Limb (tissue), 2 donors: ENCODE measurements at regions not wholly inside any gene's neighbourhood (a gene's known extent, or its start where the extent isn't known, plus 50 kb on each side); places are given as distances from the start of the nearest gene placed in this dataset.

Source experiments
- DNase-seq, 2 donors: peaks; one replicate each; pipeline ENCODE4 v3.0.0-alpha.2; 2016; ENCODE audit errors: extremely low spot score in 2 of 2

GRCh38 chr12:94026596-94026995 lies 121.8 kb upstream of the PLXNC1 start:
- DNase-seq = peak in 1 of 2 donors; percentile 30

DNA sequence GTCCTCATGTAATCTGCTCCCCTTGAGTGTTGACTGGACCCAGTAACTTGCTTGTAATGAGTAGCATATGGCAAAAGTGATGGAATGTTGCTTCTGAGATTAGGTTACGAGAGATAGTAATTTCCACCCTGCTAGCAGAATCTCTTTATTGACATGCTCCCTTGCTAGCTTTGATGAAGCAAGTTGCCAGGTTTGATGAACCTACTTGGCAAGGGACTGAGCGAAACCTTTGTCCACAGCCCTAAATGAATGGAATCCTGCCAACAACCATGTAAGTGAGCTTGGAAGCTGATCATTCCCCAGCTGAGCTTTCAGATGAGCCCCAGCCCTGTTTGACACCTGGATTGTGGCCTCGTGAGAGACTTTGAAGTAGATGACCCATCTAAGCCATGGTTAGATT lies 120.8 kb upstream of the PLXNC1 start:
- no peak for DNase-seq

DNA sequence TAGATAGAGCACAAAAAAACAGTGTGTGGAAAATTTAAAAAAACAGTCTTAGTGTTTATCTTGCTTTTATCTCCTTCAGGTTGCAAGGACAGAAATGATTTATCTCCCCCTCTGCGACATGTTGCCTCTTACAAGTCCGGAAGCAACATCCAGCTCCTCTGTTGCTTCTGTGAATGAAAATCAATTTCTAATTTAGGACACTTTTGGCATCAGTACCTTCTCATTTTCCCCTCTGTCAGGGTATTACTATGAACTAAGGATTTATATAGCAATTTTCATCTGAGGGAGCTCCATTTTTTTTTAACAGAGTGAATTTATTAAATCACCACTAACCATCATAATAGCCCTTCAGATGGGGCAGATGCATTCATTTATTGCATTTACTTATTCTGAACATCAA lies 116.6 kb upstream of the PLXNC1 start:
- no peak for DNase-seq

DNA sequence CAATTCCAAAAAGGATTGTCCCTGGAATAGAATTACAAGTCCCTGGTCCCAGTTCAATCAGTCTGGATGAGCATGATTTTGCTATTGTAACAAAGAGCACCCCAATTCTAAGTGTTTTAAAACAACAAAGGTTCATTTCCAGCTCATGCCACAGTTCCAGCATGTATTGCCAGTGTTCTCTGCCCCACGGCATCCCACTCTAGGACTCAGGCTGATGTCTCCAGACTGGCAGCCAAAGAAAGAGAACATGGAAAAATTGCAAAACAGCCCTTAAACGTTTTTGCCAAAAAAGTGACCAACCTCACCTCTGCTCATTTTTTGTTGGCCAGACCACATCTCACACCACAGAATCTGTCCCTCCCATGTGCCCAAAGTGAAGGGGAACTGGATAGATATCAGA lies 116.0 kb upstream of the PLXNC1 start:
- DNase-seq = no peak

- DNase-seq = no peak
Measured at GRCh38 chr12:94033101-94033500, 115.3 kb upstream of the PLXNC1 start.

DNA sequence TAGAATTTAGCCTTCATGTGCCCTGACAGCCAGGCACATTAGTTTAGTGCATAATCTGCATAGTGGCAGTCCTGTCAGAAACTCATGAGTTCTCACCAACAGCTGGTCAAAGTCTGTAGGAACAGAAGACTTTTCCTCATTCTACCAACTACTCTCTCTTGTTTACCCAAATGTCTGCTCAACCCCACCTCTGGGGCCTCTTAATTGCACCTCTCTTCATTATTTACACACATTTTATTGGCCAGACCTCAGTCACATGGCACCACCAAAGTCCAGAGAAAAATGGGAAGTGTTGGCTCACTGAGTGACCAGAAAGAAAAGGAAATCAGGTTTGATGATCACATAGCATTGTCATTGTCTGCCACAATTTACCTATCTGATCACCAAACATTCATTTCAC lies 114.6 kb upstream of the PLXNC1 start:
- DNase-seq = no peak

- DNase-seq = no peak
Measured at GRCh38 chr12:94037444-94037843, 110.9 kb upstream of the PLXNC1 start.

DNA sequence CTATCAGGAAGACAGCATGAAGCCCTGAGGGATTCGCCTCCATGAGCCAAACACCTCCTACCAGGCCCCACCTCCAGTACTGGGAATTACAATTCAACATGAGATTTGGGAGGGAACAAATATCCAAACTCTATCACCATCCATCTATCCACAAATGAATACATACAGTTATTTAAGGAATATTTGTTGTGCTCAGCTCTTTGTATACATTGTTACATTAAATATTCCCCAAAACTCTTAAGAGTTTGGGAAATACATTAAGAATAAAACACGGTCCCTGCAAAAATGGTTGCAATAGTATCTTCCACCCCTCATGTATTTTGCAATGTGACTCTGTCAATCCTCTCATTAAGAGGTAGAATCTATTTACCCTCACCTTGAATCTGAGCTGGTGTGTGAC lies 109.8 kb upstream of the PLXNC1 start:
- DNase-seq = no peak

GRCh38 chr12:94039199-94039840 lies 109.1 kb upstream of the PLXNC1 start:
- DNase-seq = no peak

DNA sequence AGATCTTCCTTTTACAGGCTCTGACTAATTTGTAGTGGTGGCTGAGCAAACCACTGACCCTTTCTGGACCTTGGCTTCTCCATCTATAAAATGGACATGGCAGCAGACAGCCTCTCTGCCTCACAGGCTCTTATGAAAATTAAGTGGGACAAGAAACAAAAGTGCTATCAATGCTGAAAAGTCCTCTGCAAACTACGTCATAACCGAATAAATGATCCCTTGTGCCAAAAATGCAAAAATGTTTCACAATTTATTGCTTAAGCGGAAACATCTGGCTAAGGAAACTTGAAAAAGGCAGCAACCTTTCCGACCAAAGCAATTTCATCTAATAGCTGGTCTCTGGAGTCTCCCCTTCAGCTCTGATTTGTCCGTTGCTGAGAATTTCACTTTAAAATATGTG lies 108.5 kb upstream of the PLXNC1 start:
- DNase-seq = peak in 1 of 2 donors; percentile 31

DNA sequence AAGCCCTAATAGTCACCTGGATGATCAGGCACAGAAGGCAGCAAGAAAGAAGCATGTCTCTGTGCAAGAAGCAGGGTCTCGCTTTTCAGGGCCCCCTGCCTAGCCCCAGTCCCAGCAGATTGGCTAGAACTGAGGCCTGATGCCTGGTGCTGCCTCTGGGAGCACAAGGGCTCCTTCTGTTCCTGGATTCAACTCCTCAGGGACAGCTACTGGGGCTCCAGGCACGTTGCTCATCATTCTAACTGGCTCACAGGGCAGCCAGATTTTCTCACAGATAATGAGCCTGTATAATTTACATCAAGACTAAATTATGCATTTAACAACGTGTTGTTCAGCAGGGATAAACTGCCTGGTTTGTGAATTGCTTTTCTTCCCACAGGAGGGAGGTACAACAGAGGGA lies 106.5 kb upstream of the PLXNC1 start:
- DNase-seq = no peak

DNA sequence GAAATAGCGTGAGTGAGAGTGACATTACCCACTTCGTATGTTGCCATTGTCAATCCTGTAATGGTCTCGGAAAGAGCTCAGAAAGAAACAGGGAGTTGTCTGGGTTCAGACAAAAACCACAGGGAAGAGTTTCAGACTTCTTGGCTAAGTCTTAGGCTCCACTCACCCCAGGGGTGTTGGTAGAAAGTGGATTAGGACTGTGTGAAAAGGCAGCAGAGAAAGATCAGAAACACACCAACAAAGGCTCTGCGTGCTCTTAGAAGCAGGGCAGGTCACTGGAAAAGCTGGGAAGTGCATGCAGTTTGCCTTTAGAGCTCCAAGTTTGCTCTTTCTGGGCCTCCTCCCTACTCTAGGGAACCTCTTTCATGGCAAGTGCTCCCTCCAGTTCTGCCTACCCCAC lies 106.1 kb upstream of the PLXNC1 start:
- no peak for DNase-seq

DNA sequence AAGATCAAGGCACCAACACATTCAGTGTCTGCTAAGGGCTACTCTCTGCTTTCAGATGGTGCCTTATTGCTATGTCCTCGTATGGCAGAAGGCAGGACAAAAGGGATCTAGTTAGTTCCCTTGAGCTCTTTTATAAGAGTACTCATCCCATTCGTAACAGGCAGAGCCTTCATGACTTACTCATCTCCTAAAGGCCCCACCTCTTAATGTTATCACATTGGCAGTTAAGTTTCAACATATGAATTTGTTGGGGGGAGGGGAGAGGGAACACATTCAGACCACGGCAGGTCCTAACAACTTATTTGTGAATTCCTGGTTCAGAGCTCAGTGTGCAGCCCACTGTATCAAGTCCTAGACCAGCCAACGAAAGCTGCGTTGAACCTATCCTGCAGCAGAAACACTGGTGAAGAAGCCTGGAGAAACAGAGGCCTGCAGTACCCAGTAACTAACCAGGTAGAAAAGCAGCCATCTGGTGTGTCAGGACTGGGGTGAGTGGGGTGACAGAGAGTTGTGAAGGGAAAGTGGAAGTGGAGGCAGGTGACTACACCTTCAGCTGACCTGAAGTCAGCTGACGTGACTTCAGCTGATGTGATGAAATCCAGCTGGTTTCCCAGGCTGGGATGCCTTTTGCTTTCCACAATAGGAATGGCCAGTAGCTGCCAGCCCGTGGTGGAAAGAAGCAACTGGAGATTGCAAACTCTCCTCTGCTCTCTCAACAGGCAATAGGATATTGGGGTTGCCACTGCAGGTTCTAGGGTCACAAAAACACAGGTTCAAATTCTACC lies 101.6 kb upstream of the PLXNC1 start:
- no peak for DNase-seq

DNA sequence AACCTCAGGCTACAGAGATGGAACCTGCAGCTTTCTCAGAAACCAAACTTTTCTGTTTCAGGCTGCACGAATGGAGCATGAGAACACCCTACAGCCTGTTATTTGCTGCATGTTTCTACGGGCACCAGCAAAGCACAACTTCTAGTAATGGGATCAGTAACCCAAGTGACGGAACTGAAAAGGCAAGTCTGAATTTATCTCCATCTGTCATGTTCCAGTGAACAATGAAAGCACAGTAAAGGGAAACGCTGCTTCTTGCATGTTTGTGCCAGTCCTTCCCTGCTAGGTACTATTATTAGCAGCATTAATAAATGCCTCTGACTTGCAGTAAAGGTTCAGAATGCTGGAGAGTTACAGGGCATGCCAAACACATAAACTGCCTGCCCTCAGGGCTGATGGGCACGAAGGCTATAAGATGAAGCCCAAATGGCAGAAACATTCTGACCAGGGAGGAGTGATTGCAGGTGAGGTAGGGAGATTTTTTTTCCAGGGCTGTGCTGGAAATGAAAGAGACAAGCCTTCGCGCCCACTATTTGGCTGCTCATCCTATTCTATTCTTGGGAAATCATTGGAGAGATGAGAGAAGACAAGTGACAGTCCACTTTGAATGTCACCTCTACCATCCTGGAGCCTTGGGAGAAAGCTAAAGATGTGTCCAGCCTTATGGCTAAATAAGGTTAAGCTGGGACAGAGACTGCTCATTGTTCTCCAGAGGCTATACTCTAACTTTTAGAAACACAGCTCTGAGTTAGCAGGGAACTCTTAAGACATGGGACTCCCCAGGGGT lies 100.4 kb upstream of the PLXNC1 start:
- no peak for DNase-seq

- no peak for DNase-seq
Measured at GRCh38 chr12:94048757-94049156, 99.6 kb upstream of the PLXNC1 start.

DNA sequence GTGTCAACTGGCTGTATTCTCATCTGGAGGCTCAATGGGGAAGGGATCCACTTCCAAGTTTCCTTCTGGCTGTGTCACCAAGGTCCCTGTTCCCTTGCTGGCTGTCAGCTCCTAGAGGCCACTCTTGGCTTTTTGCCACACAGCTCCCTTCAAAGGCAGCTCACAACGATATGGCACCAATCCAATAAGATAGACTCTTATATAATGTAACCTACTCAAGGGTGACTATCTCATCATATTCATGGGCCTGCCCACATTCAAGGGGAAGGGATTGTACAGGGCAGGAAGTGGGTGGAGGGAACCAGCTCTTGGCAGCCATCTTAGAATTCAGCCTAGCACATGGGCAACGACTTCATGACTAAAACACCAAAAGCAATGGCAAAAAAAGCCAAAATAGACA lies 98.7 kb upstream of the PLXNC1 start:
- DNase-seq = no peak

GRCh38 chr12:94053676-94054075 lies 94.7 kb upstream of the PLXNC1 start:
- DNase-seq = no peak

GRCh38 chr12:94055528-94055927 lies 92.8 kb upstream of the PLXNC1 start:
- DNase-seq = no peak

- no peak for DNase-seq
Measured at GRCh38 chr12:94056419-94057158, 91.8 kb upstream of the PLXNC1 start.

- DNase-seq = no peak
Measured at GRCh38 chr12:94057262-94058151, 90.9 kb upstream of the PLXNC1 start.
